ENCODE measurements at regions not wholly inside any gene's neighbourhood (a gene's known extent, or its start where the extent isn't known, plus 50 kb on each side); places are given as distances from the start of the nearest gene placed in this dataset.

DNA sequence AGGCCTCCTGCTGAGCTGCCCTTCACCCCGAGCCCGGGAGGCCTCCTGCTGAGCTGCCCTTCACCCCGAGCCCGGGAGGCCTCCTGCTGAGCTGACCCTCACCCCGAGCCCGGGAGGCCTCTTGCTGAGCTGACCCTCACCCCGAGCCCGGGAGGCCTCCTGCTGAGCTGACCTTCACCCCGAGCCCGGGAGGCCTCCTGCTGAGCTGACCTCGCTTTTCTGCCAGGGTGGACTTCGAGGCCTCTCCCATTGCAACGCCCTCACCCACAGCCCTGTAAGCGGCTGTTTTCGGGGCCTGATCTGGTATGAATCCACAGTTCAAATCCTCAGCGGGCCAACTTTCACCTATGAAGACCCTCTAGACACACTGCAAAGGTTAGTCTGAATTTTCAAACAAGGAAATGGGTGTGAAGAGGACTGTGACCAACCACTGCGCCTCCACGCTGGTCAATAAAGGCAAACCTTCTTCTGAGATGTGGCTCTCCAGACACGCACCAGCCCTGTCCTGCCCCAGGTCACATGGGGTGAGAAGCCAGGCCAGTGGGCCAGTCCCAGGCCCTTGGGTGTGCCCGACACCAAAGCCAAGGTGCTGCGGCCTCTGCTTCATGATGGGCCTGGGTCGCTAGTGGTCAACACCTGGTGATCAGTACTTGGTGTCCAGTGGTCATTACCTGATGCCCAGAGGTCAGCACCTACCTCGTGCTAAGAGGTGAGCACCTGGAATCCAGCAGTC, 225.1 kb upstream of the SALL3 start:
- no peak for DNase-seq

DNA sequence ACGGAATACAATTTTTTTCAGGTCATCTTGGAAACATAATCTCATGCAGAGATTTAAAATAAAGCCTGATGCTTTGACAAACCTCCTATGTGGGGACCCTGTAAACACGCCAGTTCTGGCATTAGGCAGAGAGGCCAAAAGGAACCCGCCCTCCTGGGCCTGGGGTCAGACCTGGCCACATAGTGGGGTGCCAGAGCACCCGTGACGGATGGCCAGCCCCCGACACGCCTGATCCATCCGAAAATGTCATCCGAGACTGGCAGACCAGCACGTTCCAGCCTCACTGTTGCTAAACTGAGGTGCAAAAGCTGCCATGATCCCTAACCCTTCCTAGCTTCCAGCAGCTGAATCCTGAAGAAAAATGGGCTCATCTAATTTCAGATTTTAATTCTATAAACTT, 222.6 kb upstream of the SALL3 start:
- DNase-seq = no peak

DNA sequence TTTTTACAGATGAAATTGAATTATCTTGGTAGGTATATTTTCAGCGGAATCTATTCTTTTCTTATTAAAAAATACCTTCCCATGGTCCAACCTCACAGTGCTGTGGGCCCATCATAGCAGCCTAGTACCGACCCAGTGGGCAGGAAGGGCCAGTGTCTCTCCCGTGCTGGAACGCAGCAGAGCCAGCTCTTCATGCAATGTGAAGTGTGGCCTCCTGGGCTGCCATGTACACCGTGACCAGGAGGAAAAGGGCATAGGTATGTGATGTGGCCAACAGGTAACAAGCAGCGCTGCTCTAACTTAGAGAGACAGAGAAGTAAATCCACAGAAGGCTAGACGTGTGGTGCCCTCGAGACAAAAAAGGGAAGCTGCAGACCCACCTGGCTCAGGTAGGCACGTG, 221.1 kb upstream of the SALL3 start:
- DNase-seq = no peak

DNA sequence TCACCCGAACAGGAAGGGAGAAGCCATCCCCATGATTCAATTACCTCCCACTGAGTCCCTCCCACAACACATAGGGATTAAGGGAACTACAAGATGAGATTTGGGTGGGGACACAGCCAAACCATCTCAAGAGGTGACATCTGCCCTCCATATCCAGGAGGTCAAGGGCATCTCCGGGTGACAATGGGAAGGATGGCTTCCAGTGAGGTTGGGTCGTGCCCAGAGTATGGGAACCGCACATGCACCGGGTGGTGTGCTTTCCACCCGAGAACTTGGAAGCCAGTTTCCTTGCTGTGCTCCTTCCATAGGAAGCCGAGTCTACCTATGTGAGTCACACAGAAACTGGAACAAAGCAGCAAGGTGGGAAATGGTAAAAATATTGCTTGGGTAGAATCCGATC, 216.9 kb upstream of the SALL3 start:
- DNase-seq = no peak

DNA sequence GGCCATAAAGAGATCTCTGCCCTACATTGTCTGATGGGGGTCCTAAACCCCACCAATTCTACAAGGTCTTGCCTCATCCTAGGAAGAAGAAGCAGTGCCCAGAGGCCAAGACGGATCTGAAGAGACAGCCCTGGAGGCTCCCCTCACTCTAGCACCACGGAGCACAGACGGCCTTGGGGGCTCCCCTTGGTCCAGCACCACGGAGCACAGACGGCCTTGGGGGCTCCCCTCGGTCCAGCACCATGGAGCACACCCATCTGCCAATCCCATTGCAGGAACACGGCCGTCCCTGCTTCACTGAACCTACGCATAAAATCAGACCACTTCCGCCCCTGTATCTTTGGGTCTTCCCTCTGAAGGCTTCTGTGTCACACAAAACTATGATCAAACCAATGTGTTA, 215.1 kb upstream of the SALL3 start:
- DNase-seq = no peak

DNA sequence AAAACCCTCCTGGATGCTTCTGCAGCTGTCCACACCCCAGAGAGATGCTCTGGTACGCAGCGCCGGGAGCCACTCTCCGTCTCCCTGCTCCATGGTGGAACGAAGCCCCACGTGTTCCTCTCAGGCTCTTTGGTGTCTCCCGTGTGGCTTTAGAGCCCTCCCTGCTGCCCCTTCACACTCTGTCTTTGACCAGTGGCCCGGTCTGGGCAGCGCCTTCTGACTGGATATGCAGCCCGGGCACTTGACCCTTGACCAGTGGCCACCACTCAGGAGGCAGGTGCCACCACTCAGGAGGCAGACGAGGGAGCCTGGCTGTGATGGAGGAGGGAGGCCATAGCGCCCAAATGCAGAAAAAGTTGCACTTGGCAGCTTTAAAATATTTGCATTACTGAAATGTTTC, 214.5 kb upstream of the SALL3 start:
- DNase-seq = no peak

DNA sequence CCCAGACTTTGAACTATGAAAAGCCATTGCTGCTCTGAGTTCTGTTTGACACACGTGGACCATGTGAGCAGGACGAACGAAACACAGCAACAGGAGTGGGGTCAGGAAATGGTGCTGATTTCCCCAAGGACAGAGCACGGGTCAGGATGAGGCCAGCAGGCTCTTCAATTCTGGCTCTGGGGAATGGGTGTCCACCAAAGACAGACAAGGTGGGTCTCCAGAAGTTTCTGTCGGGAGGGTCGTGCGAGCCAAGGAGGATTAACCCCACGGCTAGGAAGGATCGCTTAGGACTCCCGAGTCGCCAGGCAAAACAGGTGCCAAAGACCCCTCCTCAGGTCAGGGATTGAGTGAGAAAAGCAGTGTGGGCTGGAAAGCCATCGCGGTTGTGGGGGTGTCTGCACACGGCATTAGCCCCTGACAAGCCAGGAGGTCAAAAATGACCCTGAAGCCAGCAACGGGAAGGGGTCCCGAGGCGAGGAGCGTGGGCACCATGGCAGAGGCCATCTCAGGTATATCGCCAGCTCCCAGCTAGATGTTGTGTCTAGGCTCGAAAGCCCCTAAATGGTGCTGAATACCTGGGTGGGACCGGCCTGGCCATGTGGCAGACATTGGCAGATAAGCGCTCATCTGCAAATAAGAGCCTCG, 213.9 kb upstream of the SALL3 start:
- DNase-seq = no peak

DNA sequence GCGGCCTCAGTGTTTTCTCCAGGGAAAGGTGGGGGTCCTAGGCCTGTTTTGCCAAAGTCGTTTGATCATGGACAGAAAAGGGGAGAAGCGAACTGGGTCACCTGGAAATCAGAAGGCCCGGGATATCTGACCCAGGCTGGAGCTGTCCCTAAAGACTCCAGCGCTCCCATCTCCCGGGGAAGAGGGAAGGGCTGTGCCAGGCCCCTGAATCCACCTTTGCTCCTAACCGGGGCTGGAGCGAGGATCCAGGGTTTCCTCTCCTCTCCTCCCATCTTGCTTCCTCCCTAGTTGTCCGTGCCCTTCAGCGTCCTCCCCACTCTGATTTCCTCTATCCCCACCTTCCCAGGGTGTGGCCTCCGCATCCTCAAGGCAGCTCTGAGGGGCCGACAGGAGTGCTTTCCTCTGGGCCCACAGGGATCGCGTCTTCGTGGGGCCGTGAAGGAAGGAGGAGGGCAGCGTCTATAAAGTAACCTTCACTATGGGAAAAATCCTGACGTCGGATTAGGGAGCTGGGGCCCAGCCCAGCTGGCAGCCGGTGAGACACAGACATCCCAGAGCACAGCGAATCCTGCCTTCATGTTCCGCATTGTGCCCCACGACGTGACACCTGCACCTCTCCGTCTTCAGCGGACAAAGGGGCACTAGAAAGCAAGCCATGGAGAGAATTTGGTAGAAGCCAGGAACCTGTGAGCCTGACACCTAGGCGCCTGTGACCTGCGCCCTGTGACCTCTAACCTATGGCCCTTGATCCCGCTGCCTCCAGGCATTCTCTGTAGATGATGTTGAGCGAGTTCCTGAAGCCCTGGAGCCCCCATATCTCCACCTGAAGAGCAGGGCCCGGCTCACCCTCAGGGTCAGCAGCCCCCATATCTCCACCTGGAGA, 212.7 kb upstream of the SALL3 start:
- no peak for DNase-seq

DNA sequence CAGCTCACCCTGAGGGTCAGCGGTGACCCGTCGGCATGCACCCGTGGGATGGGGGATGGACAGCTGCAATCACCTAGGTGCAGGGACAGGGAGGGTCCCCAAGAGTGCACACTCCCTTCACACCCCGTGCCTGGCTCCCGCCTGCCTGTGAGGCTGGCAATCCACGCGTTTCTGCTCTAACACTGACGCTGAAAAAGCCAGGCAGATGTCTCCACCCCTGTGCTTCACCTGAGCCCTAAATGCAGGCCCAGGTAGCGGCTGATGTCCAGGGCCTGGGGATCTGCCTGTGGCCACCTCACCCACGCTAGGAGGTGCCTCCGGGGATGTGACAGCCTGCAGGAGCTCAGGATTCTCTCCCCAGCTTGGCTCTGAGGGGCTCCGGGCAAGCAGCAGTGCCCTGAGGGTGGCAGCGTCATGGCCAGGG, 212.0 kb upstream of the SALL3 start:
- DNase-seq = no peak

DNA sequence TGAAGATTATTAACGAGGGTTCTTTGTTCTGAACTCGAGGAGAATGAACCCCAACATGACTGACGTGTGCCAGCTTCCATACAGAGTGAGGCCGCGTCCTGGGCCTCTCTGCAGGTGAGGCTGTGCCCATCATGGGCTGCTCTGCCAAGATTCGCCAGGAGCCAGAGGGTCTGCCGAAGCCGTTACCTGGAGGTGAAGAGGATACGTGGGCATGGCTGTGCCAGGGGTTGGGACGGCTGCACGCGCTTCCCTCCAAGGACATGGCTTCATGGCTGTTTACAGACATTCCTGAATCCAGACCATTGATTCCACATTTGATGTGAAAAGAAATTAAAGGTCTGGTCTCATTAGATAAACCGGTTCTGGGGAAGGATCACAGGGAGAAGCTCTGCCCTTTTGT, 211.4 kb upstream of the SALL3 start:
- no peak for DNase-seq

DNA sequence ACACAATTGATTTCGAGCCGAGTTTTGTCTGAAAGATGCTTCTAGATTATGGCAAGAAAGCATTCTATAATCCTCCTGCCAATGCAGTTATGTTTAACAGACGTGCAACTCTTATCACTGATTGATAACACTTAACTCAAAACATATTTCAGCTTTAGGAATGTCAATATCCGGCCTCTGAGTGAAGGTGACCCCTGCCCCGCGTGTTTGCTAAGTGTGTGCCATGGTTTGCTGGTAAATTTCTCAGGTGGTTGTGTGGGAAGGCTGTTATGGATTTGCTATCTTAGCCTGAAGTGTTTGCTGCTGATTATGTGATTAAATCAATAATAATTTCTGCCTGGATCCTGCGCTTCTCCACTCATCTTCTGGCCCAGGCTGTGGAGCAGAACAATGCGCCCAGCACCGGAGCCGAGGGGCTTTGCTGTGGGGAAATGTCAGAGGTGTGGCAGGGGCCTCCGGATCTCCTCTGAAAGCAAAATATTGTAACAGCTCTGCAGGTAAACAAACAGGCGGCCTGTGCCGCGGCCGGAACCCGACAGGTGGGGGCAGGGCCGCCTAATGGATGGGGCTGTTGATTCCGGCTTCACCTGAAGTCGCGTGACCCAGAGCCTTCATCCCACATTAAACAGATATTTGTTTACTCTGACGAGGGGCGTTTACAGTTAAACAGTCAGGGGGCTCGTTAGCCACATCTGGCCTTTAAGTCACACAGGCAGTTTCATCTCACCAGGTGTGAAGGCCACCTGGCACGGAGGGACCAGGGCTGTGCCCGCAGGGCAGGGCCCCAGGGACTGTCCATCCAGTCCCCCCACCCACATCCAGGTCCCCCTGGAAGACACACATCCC, 210.7 kb upstream of the SALL3 start:
- no peak for DNase-seq

DNA sequence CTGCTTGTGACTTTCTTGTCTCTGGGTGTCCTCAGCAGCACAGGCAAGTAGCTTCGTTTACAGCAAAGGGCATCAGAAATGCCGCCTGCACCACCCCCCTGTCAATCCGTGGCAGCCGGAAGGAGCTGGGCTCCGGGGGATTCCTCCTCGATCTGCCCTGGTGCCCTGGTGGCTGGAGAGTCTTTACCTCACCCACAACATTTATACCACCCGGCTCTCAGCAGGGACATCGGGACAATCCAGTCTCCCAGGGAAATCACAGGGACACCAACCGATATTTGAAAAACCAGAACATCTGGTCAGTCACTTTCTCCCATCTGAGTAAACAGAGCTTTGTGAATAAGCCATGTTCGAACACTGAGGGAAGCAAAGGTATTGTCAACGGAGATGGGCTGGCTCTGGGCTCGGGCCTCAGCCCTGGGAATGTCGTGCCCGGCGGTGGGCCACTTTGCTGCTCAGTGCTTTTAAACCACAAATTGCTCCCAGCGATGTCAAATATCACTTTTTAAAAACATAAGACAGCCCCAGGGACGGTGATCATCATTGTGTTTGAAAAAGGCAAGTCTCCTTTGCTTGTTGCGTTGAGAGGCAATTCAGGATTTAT, 210.0 kb upstream of the SALL3 start:
- DNase-seq = no peak

DNA sequence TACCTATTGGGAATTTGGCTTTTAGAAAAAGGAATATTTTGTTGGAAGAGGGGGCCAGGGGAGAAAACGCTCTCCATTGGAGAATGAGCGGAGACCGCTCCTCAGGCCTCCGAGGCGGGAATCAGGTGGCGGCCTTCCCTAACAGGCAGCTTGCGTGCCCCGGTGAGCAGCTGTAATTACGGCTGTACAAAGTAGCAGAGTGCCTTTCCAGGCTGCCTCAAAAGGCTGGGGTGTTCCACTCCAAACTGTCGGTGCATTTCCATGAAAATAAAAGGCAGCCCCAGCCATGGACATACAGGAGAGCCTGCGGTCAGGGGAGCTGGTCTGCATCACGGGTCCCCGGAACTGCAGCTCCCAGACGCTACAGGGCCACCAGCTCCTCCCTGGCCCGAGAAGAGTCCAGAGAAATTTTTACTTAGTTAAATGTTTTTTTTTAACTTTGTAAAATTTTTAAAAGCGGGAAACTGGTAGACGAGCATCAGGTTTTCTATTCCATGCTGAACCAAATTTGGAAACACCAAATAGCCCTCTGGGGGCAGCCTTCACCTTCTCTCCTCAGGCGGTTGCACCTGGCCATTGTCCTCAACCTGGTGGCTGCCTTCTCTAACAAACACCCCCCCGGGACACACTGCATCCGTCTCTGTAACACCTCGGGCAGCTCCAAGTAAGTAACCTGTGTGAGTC, 209.3 kb upstream of the SALL3 start:
- DNase-seq = no peak

DNA sequence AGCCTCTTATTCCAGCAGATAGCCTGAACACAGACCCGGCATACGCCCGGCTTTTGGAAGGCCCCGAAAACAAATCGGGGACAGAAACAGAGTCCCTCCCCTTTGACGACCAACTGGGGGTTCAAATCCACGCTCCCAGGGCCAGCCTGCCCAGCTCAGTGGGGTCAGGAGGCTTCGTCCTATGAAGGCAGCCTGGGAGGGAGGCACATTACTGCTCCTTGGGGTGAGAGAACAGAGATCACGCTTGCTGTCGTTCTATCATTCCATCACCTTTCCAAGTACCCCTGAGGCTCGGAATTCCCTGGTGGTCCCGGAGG, 208.8 kb upstream of the SALL3 start:
- no peak for DNase-seq

DNA sequence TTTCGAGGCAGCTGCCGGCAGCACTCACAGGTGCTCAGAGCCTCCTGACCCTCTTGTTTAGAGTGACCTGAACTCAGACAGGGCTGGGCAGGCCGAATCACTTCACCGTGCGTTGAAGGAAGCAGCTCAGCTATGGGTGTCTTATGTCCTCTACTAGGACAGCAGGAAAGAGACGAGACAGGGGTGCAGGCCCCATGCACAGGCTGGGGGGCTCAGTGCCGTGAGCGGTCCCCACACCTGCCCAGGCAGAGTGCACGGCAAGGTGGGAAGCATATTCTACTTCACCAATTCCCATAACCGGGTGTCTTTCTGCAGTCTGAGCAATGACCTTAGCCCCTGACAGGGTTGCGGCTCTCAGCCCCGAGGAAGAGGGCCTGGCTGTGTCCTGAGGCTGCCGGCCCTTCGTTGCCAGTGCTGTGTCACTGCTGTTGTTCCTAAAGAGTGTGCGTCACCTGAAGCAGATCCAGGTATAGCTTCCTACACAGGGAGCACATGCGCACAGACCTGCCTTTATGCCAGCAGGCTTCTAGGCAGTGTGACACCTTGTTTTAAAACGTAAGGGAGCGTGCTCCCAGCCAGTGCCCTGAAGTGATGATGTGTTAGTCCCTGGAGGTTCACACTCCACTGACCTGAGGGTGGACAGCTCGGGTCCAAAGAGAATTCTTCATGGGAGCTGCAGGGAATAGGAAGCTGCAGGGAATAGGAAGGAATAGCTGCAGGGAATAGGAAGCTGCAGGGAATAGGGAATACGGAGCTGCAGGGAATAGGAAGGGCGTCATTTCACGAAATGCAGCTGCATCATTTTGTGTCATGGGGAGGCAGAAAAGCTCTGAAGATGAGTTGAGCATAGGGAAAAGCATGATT, 207.9 kb upstream of the SALL3 start:
- no peak for DNase-seq

DNA sequence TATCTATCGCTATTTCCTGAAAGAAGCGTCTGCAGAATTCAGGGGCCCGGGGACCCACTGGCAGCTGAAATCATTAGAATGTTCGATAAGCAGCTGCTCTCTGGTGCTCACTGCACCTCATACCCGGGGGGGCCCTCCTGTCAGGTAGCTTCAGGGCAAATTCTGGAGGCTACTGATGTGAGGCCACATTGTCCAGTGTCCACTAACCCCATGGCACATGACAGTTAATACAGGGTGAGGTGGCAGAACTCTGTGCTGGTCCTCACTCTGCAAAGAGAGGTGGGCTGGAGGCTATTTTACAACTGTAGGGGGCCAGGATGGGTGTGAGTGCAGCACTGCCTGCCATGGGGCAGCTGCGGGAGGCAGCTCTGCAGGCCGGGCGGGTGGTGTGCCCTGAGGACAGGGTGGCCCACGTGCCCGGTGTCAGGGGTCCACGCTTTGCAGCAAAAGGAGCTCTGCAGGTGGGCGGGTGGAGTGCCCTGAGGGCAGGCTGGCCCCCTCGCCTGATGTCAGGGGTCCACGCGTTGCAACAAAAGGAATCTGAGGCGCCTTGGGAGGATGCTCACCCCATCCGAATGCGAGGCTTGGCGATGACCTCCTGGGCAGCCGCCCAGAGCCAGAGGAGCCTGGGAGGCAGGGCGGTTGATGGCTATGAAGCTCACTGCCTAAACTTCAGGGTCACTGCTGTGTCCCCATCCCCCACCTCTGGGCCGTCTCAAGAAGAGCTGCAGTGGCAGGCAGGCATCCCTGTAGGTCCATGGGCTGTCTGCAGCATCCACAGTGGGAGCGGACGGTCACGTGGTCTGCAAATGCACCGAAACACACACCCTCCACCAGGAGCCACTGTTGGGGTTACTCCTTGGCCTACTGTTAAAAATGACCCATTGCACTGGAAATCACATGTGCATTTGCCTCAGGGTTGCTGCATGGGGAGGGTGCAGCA, 207.0 kb upstream of the SALL3 start:
- no peak for DNase-seq

DNA sequence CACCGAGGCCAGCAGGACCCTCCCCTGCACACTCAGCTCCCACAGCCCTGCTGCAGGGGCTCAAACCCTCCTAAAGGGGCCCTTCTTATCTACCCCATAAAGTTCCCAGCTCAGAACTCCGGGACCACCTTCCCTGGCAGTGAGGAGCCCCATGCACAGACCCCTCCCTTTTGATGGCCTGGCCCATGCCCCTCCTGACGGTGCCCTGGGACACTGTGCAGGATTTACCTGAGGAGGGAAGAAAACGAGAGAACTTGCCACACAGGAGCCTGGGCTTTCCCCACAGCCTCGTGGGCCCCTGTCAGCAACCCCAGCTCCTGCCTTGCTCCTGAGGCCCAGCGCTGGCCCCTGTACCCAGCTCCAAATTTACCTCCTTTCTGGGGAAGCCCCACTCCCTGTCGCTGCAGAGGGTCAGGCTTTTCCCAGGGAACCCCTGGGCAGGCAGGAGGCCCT, 206.3 kb upstream of the SALL3 start:
- DNase-seq = no peak

DNA sequence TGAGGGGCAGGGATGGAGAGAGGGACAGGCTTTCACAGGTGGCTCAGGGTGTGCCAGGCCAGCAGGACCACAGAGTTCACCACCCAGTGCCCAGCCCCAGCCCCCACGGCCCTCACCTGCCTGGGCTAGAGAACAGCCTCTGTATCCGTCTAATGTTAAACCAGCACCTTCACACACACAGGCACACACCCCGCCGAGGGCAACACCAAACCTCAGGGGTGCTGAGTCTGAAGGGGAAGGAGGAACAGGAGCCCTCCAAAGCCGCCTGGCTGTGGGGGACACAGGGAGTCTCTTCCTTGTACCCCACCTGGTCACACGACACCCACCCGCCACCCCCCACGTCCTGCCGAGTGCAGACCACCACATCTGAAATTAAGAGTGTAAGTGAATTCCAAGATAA, 205.8 kb upstream of the SALL3 start:
- DNase-seq = no peak
